ENCODE measurements at regions not wholly inside any gene's neighbourhood (a gene's known extent, or its start where the extent isn't known, plus 50 kb on each side); places are given as distances from the start of the nearest gene placed in this dataset.

DNA sequence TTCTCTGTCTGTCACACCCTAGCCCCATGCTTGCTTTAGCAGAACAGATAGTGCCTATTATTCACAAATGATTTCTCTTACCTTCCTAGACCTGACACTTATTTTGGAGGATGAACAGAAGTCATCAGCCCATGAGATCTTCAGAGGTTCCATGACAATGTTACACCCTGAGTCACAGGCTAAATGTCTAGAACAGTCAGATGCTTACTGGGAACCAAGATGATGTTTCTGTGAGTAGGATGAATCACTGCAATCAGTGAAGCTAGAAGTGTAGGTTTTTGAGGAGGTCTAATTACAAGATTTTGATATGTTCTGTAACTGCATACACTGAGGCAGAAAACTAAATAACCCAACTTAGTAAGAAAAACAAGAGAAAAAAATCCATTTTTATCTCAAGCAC lies 123.0 kb upstream of the THUMPD2 start:
- DNase-seq (ENCODE audit: low spot score) (no peak), FAIRE-seq (no peak), ATAC-seq (no peak)
- no peaks in the 10 kb centered on the region for H3K36me3 ChIP-seq (replicated peaks in 1 of 2; ENCODE audit: control insufficient read depth in 1 of 2, insufficient read depth in 2 of 2, low read length in 2 of 2)
- in situ Hi-C loops (cut with HindIII; ENCODE audit: extremely low pct_ligation_motif_present, low pct_unique_long_range_greater_than_20kb) = loop anchor here (25.0 kb wide), 2 partner anchors 1785 to 1885 kb away; no protein-coding TSS in a partner anchor
- H4K20me1 ChIP-seq (ENCODE audit: insufficient read depth, low read length) = no peaks in the 10 kb centered on the region
- no peak overlapping the region for H3K27ac ChIP-seq (ENCODE audit: extremely low read length, insufficient read depth, low read length)
- no peak overlapping the region for H3K4me2 ChIP-seq (ENCODE audit: low read depth, low read length)
- H3K27me3 ChIP-seq (ENCODE audit: control insufficient read depth in 1 of 2, insufficient read depth in 2 of 2, low read length in 2 of 2) = peaks cover 0 to 6% of the 10 kb centered on the region in 2 experiments; a peak in 2 of 5 replicates
- no peak overlapping the region for H2AFZ ChIP-seq (ENCODE audit: low read length)
- POLR2A ChIA-PET = no interaction called here
- no peak overlapping the region for H3K9ac ChIP-seq (ENCODE audit: insufficient read depth, low read depth, low read length)
- intact Hi-C loops (cut with micrococcal nuclease; ENCODE audit: unreplicated experiment) = no loop called here
- no peaks in the 10 kb centered on the region for H3K79me2 ChIP-seq (ENCODE audit: insufficient read depth, low read length)
- no peak overlapping the region for H3K4me3 ChIP-seq (replicated peaks in 1 of 3; ENCODE audit: insufficient read depth in 1 of 3, low read depth in 2 of 3, low read length in 3 of 3)
- no peaks in the 10 kb centered on the region for H3K4me1 ChIP-seq (ENCODE audit: insufficient read depth, low read length)
- no TSS peak for BruUV-seq (replicated peaks)
- CTCF ChIA-PET (ENCODE audit: low intra/inter-chr PET ratio, low total read pairs) = no interaction called here
- no peaks in the 10 kb centered on the region for H3K9me3 ChIP-seq (ENCODE audit: low read length)
- no peak for TF ChIP-seq BRCA1 (CRISPR knock-in tag; IDR thresholded peaks at IDR 0.05)
- TF ChIP-seq FOXM1 (CRISPR knock-in tag; IDR thresholded peaks at IDR 0.05) = no peak
- TF ChIP-seq SCMH1 (CRISPR knock-in tag; IDR thresholded peaks at IDR 0.05; ENCODE audit: borderline replicate concordance) = no peak
- no peak for TF ChIP-seq ZNF430 (CRISPR knock-in tag; IDR thresholded peaks at IDR 0.05)
- TF ChIP-seq CREM (IDR thresholded peaks at IDR 0.05) = no peak
- no peak for TF ChIP-seq CREM (CRISPR knock-in tag; IDR thresholded peaks at IDR 0.05)
- no peak for TF ChIP-seq AHR (CRISPR knock-in tag; IDR thresholded peaks at IDR 0.05)
- TF ChIP-seq ZNF879 (CRISPR knock-in tag; IDR thresholded peaks at IDR 0.05) = no peak
- no peak for TF ChIP-seq XRCC5 (optimal IDR thresholded peaks at IDR 0.05; ENCODE audit: low read length)
- TF ChIP-seq ZEB1 (IDR thresholded peaks at IDR 0.05; ENCODE audit: insufficient replicate concordance, low read depth) = no peak
- TF ChIP-seq ZNF10 (CRISPR knock-in tag; IDR thresholded peaks at IDR 0.05; ENCODE audit: borderline replicate concordance, low read depth) = no peak
- TF ChIP-seq NFKB2 (CRISPR knock-in tag; IDR thresholded peaks at IDR 0.05; ENCODE audit: borderline replicate concordance) = no peak
- TF ChIP-seq NFAT5 (CRISPR knock-in tag; IDR thresholded peaks at IDR 0.05) = no peak
- no peak for TF ChIP-seq CBX2 (IDR thresholded peaks at IDR 0.05; ENCODE audit: low read depth, low read length)
- no peak for TF ChIP-seq CBX2 (CRISPR knock-in tag; IDR thresholded peaks at IDR 0.05; ENCODE audit: low read depth)
- TF ChIP-seq GTF3A (CRISPR knock-in tag; conservative IDR thresholded peaks at IDR 0.05) = no peak
- no peak for TF ChIP-seq FLYWCH1 (CRISPR knock-in tag; IDR thresholded peaks at IDR 0.05)
- no peak for TF ChIP-seq TEAD3 (CRISPR knock-in tag; optimal IDR thresholded peaks at IDR 0.05; ENCODE audit: borderline replicate concordance)
- no peak for TF ChIP-seq GFI1 (CRISPR knock-in tag; IDR thresholded peaks at IDR 0.05; ENCODE audit: borderline replicate concordance)
- no peak for TF ChIP-seq ZNF747 (CRISPR knock-in tag; IDR thresholded peaks at IDR 0.05; ENCODE audit: borderline replicate concordance)
- no peak for TF ChIP-seq PAXIP1 (CRISPR knock-in tag; conservative IDR thresholded peaks at IDR 0.05)

All from HepG2 (cell line).